Neural crest cell (in vitro differentiated cells): ENCODE measurements at regions not wholly inside any gene's neighbourhood (a gene's known extent, or its start where the extent isn't known, plus 50 kb on each side); places are given as distances from the start of the nearest gene placed in this dataset.
"Not testable (repeated sequence)": the region's sequence is repeated elsewhere in the genome, so short reads cannot be mapped to it uniquely, and the experiment has no call there.

Experiments
- DNase-seq: peaks from one replicate; pipeline ENCODE4 v3.0.0; 2021; ENCODE audit warnings: low read depth, mixed read lengths, low spot score
- H3K27ac Mint-ChIP-seq: one replicate; pipeline ENCODE4 v1.8.0; 2021; ENCODE audit warnings: mild to moderate bottlenecking, mixed read lengths; ENCODE audit not compliant: unreplicated experiment
- H3K27me3 Mint-ChIP-seq: 2 replicates; pipeline ENCODE4 v1.8.0; 2021; ENCODE audit warnings: low read depth, mild to moderate bottlenecking, mixed read lengths
- H3K36me3 Mint-ChIP-seq: 2 replicates; pipeline ENCODE4 v1.8.0; 2021; ENCODE audit warnings: low read depth, mild to moderate bottlenecking, mixed read lengths
- H3K4me1 Mint-ChIP-seq: 2 replicates; pipeline ENCODE4 v1.8.0; 2021; ENCODE audit warnings: mixed read lengths
- H3K4me3 Mint-ChIP-seq: one replicate; pipeline ENCODE4 v1.8.0; 2021; ENCODE audit warnings: mild to moderate bottlenecking, mixed read lengths
- H3K9me3 Mint-ChIP-seq: 2 replicates; pipeline ENCODE4 v1.8.0; 2021; ENCODE audit warnings: mixed read lengths
- TF ChIP-seq, protein P1 (sequence below): fragments of 200-600 bp; sonication (generic); conservative IDR thresholded peaks from 2 replicates; pipeline ENCODE4 v1.5.0; 2021; ENCODE audit warnings: antibody characterized with exemption, mild to moderate bottlenecking

DNA sequence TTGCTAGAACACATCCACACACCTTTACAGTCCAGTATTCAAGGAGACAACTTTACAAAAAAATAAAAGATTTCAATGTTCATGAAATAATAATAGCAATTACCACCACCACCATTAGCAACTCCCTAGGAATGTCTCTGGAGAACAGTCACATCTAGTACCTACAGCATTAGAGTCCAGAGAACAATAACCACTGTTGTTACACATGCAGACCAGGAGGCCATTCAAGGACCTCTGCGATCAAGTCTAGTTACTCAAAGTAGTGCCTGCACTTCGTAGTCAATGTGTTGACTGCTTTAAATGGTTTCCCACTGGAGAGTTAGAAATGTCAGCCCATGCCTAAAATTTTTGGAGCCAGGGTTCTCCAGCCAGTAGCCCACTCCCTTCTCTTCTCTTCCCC, 244.4 kb downstream of the DEPDC1B start:
- no peak overlapping the region for H3K4me3 Mint-ChIP-seq
- H3K27me3 Mint-ChIP-seq, result no peaks in the 10 kb centered on the region
- no peak overlapping the region for H3K27ac Mint-ChIP-seq
- H3K36me3 Mint-ChIP-seq, result no peaks in the 10 kb centered on the region
- DNase-seq, result no peak
- H3K9me3 Mint-ChIP-seq, result no peaks in the 10 kb centered on the region
- TF ChIP-seq, protein P1, sequence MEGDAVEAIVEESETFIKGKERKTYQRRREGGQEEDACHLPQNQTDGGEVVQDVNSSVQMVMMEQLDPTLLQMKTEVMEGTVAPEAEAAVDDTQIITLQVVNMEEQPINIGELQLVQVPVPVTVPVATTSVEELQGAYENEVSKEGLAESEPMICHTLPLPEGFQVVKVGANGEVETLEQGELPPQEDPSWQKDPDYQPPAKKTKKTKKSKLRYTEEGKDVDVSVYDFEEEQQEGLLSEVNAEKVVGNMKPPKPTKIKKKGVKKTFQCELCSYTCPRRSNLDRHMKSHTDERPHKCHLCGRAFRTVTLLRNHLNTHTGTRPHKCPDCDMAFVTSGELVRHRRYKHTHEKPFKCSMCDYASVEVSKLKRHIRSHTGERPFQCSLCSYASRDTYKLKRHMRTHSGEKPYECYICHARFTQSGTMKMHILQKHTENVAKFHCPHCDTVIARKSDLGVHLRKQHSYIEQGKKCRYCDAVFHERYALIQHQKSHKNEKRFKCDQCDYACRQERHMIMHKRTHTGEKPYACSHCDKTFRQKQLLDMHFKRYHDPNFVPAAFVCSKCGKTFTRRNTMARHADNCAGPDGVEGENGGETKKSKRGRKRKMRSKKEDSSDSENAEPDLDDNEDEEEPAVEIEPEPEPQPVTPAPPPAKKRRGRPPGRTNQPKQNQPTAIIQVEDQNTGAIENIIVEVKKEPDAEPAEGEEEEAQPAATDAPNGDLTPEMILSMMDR, result no peak
- no peaks in the 10 kb centered on the region for H3K4me1 Mint-ChIP-seq

DNA sequence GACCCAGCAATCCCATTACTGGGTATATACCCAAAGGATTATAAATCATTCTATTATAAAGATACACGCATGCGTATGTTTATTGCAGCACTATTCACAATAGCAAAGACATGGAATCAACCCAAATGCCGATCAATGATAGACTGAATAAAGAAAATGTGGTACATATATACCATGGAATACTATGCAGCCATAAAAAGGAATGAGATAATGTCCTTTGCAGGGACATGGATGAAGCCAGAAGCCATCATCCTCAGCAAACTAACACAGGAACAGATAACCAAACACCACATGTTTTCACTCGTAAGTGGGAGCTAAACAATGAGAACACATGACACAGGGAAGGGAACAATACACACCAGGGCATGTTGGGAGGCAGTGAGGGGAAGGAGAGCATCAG, 245.7 kb downstream of the DEPDC1B start:
- H3K27ac Mint-ChIP-seq, H3K4me3 Mint-ChIP-seq, H3K27me3 Mint-ChIP-seq, H3K36me3 Mint-ChIP-seq, H3K4me1 Mint-ChIP-seq, H3K9me3 Mint-ChIP-seq, DNase-seq: not testable (repeated sequence)

DNA sequence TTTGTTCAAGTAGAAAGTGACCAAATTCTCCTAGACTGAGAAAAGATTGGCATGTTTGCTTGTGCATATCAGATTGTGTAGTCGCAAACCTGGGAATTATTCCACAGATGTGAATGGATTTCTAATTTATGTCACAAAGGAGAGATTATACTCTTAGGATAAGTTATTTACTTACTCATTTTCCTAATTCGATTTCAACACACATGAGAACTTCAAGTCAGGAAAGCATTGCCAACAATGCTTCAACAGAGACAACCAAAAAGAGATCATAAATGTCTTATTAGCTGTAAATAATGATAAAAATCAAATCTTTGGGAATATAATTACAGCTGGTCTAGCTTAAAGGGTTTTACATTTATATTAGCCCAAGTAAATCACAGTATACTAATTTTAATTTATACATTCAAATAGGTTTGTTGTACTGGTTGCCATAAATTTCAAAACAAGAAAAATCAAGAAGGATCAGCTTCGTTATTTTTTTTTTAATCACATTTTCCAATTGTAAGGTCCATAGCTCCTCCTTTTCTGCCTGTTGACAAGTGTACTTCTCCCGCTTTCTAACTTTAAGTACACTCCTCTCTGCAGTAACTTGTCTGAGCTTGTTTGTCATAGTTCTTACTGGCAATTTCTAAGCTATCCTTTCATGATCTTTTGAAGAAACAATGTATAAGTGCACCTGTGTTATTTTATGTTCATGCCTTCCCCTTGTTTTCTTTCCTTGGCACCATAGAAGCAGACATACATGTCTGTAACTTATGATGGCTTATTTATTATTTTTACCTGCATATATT, 246.6 kb downstream of the DEPDC1B start:
- TF ChIP-seq, protein P1, result no peak
- Mint-ChIP-seq H3K27ac (no peak overlapping the region), H3K4me1 (no peaks in the 10 kb centered on the region), H3K27me3 (no peaks in the 10 kb centered on the region), H3K9me3 (no peaks in the 10 kb centered on the region), H3K36me3 (no peaks in the 10 kb centered on the region), H3K4me3 (no peak overlapping the region)
- DNase-seq, result no peak

DNA sequence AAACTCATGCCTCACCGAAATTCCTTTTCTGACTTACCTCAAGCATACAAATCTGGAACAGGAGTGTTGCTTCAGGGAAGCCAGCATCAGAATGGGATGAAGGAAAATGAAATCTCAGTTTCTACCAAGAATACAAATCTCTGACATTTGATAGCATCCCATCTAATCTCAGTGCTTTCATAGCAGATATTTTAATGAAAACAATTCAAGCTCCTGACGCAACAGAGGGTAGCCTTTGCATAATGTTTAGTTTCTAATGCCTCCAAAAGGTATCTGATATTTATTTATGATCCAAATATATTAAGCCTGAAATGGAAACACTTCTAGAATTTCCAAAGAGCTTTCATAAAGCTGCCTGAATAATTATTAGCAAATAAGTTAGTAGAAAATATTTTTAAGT, 251.4 kb downstream of the DEPDC1B start:
- H3K9me3 Mint-ChIP-seq, result no peaks in the 10 kb centered on the region
- TF ChIP-seq, protein P1, result no peak
- no peak for DNase-seq
- no peaks in the 10 kb centered on the region for H3K27me3 Mint-ChIP-seq
- H3K4me3 Mint-ChIP-seq, result no peak overlapping the region
- H3K4me1 Mint-ChIP-seq, result peaks cover 5% of the 10 kb centered on the region
- no peak overlapping the region for H3K27ac Mint-ChIP-seq
- H3K36me3 Mint-ChIP-seq, result no peaks in the 10 kb centered on the region

DNA sequence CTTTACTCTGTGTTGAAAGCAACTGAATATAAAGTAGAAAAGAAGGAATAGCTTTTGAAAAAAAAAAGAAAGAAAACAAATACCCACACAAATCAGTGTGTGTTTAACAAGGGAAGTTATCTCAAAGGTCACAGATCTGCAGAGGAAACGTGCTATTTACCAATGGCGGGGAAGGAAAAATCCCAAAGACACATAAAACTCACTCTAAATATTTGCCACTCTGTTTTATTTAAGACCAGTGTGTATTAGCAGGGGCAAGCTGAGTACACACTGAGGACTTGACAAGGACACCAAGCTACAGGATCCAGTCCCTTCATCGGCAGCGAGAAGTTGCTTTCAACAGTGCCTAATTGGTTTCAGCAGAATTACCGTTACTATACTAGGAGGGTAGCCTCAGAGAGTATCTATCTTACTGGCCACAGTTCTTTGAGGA, 252.5 kb downstream of the DEPDC1B start:
- H3K4me3 Mint-ChIP-seq, result no peak overlapping the region
- no peaks in the 10 kb centered on the region for H3K36me3 Mint-ChIP-seq
- no peak for DNase-seq
- H3K27me3 Mint-ChIP-seq, result no peaks in the 10 kb centered on the region
- H3K9me3 Mint-ChIP-seq, result no peaks in the 10 kb centered on the region
- peaks cover 5% of the 10 kb centered on the region for H3K4me1 Mint-ChIP-seq
- no peak overlapping the region for H3K27ac Mint-ChIP-seq
- TF ChIP-seq, protein P1, result no peak

DNA sequence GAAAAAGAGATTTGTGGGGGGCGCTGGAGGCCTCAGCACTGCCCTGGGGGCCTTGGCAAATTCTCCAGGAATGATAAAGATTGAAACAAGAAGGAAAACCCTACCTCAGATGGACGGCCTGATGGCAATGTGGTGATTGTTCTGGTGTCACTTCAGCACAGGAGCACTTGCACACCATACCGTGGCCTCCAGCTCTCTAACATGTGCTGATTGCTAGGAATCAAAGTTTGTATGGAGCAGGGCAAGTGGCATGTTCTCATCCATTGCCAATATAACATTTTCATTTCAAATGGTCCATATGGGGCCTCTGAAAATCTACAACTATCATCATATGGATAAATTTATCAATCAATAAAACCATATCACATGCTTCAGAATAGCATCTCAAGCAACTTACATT, 253.0 kb downstream of the DEPDC1B start:
- no peak for DNase-seq

More for the DNA sequence above, 253.0 kb downstream of the DEPDC1B start:
- H3K27me3 Mint-ChIP-seq, result no peaks in the 10 kb centered on the region
- H3K9me3 Mint-ChIP-seq, result no peaks in the 10 kb centered on the region
- no peaks in the 10 kb centered on the region for H3K36me3 Mint-ChIP-seq
- H3K4me1 Mint-ChIP-seq, result peaks cover 5% of the 10 kb centered on the region
- TF ChIP-seq, protein P1, result no peak
- no peak overlapping the region for H3K27ac Mint-ChIP-seq
- no peak overlapping the region for H3K4me3 Mint-ChIP-seq
